OCI-LY7 (cell line): ENCODE measurements at regions not wholly inside any gene's neighbourhood (a gene's known extent, or its start where the extent isn't known, plus 50 kb on each side); places are given as distances from the start of the nearest gene placed in this dataset.

ENCODE experiments used
- CTCF ChIP-seq: fragments of 200-600 bp; sonication (generic); conservative IDR thresholded peaks from 2 replicates; pipeline ENCODE4 v1.5.1; 2014; ENCODE audit warnings: mild to moderate bottlenecking, antibody characterized with exemption, low read length, moderate library complexity, mixed read lengths
- EZH2phosphoT487 ChIP-seq: fragments of 200-600 bp; sonication (generic); IDR thresholded peaks from 2 replicates; pipeline ENCODE4 v1.6.1; 2018; ENCODE audit warnings: low read depth, borderline replicate concordance, mild to moderate bottlenecking, mixed run types, antibody characterized with exemption, low read length, moderate library complexity, mixed read lengths

DNA sequence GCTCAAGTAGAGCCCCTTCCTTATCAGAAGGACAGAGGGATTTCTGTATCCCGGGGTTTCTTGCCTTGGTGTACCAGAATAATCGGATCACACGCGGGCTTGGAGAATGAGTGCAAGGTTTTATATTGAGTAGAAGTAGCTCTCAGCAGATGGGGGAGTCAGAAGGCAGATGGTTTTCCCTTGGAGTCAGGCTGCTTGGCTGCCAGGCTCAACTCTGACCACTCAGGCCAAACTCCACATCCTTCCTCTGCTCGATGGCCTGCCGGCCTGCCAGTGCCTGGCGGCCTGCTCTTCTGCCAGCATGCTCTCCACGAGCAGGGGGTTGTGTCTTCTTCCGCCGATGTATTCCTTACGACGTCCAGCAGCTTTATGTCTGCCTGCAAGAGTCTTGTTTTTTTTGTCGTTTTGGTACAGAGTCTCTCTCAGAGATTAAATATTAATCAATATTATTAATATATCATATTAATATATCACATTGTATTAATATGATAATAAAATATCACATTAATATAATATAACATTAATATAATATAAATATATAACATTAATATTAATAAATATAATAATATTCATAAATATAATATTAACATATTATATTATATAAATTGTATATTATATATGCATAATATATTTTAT is 229.2 kb upstream of the WSCD1 start:
- TF ChIP-seq CTCF (no peak), EZH2phosphoT487 (no peak)
